BE2C (cell line): ENCODE measurements at regions not wholly inside any gene's neighbourhood (a gene's known extent, or its start where the extent isn't known, plus 50 kb on each side); places are given as distances from the start of the nearest gene placed in this dataset.

Experiments
- DNase-seq: peaks from one replicate; pipeline ENCODE4 v3.0.0-alpha.2; 2020
- H3K27me3 ChIP-seq: fragments of 250-450 bp; sonication (Bioruptor Pico); 2 replicates; pipeline ENCODE4 v1.5.1; 2020; ENCODE audit warnings: mild to moderate bottlenecking
- H3K36me3 ChIP-seq: fragments of 250-450 bp; sonication (Bioruptor Pico); 2 replicates; pipeline ENCODE4 v1.5.1; 2020; ENCODE audit warnings: mild to moderate bottlenecking
- H3K4me1 ChIP-seq: fragments of 250-450 bp; sonication (Bioruptor Pico); 2 replicates; pipeline ENCODE4 v1.5.1; 2020
- H3K4me3 ChIP-seq: 2 replicates; pipeline ENCODE4 v1.5.1; 2011; ENCODE audit warnings: low read depth, low read length
- H3K9me3 ChIP-seq: fragments of 250-450 bp; sonication (Bioruptor Pico); 2 replicates; pipeline ENCODE4 v1.5.1; 2020
- TF ChIP-seq, protein P1 (sequence below): IDR thresholded peaks from 2 replicates; pipeline ENCODE4 v1.5.1; 2012; ENCODE audit warnings: mild to moderate bottlenecking, low read depth, low read length

DNA sequence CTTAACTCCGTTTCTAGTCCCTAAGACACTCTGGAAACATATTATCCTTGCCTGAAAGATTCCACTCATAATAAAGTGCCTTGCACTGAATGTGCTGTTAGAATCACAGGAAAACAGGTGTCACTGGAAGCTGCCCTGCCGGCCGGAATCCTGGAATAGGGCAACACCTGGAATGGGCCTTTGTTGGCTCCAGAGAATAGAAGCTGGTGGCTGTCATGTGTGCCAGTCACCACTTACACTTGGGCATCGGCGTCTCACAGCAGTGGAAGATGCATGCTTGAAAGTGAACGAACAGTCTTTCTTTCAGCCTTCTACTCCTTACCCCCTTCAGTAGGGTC, 90.8 kb upstream of the AFDN start:
- no peak for DNase-seq
- Histone ChIP-seq H3K36me3 (no peaks in the 10 kb centered on the region), H3K9me3 (no peaks in the 10 kb centered on the region), H3K4me1 (no peaks in the 10 kb centered on the region), H3K27me3 (no peaks in the 10 kb centered on the region), H3K4me3 (no peak overlapping the region)
- TF ChIP-seq, protein P1, sequence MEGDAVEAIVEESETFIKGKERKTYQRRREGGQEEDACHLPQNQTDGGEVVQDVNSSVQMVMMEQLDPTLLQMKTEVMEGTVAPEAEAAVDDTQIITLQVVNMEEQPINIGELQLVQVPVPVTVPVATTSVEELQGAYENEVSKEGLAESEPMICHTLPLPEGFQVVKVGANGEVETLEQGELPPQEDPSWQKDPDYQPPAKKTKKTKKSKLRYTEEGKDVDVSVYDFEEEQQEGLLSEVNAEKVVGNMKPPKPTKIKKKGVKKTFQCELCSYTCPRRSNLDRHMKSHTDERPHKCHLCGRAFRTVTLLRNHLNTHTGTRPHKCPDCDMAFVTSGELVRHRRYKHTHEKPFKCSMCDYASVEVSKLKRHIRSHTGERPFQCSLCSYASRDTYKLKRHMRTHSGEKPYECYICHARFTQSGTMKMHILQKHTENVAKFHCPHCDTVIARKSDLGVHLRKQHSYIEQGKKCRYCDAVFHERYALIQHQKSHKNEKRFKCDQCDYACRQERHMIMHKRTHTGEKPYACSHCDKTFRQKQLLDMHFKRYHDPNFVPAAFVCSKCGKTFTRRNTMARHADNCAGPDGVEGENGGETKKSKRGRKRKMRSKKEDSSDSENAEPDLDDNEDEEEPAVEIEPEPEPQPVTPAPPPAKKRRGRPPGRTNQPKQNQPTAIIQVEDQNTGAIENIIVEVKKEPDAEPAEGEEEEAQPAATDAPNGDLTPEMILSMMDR = no peak

DNA sequence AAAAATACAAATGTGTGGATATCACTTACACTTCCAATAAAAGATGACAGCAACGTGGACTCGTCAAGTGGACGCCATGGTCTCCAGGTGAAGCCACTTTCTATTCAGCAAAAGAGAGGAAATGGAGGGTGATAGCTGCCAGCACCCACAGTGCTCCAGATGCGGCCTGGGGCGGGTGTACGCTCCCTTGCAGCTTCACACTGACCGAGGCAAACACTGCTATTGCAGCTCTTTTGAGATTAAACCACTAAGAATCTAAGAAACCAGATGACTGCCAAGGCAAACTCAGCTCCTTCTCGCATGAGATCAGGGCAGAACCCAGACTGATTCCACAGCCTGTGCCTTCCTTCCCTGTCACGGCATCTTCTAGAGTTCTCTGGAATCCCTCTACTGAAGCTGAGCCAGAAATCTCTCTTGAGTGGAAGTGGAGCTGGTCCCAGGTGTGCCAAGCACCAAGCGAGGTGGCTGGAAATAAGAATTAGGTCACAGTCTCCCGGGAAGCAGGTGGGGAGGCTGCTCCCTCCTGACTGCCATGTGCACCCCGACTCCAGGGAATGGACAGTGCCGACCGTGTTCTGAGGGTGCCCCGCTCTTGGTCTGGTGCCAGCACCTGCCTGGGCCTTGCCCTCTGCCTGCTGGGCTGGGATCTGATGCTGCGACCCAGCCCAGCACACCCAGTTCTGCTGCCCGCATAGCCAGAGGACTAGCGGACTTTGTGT, 90.1 kb upstream of the AFDN start:
- H3K9me3 ChIP-seq = no peaks in the 10 kb centered on the region

DNA sequence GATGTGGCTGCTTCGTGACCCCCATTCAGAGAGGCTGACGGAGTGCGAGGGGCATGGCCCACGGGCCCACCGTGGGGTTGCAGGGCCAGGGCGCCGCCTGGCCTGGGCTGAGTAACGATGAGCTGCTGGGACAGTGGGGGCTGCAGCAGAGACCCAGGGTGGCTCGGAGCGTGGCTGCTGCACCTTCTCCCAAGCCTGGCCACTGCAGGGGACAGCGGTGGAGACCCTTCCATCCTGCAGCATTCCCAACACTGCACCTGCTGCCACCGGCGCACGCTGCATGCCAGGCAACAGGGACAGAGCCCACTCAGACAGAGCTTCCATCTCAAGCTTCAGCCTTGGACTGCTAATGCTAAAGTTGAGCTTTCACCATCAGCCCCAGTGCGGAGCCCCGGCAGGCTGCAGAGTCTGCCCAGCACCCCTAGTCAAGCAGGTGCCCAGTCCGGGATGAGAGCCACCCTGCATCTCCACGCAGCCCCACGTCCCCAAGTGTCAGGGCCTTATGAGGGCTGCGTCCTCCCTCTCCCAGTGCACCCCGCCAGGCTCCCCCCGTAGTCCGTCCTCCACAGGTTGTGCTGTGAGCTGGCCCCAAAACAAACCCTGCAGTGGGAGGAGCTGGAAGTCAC, 89.4 kb upstream of the AFDN start:
- H3K9me3 ChIP-seq = no peaks in the 10 kb centered on the region
- TF ChIP-seq, protein P1 = no peak
- H3K27me3 ChIP-seq = no peaks in the 10 kb centered on the region

More for the DNA sequence above, 90.1 kb upstream of the AFDN start:
- Histone ChIP-seq H3K27me3 (no peaks in the 10 kb centered on the region), H3K4me3 (no peak overlapping the region), H3K4me1 (no peaks in the 10 kb centered on the region), H3K36me3 (no peaks in the 10 kb centered on the region)
- no peak for DNase-seq
- TF ChIP-seq, protein P1 = no peak

GRCh38 chr6:167738386-167738785, 88.3 kb upstream of the AFDN start:
- no peaks in the 10 kb centered on the region for H3K9me3 ChIP-seq
- H3K36me3 ChIP-seq = no peaks in the 10 kb centered on the region
- H3K4me3 ChIP-seq = no peak overlapping the region
- no peaks in the 10 kb centered on the region for H3K27me3 ChIP-seq
- no peaks in the 10 kb centered on the region for H3K4me1 ChIP-seq
- TF ChIP-seq, protein P1 = no peak
- no peak for DNase-seq

More for the DNA sequence above, 89.4 kb upstream of the AFDN start:
- Histone ChIP-seq H3K4me3 (no peak overlapping the region), H3K36me3 (no peaks in the 10 kb centered on the region), H3K4me1 (no peaks in the 10 kb centered on the region)
- DNase-seq = no peak

GRCh38 chr6:167739721-167740475, 86.8 kb upstream of the AFDN start:
- no peaks in the 10 kb centered on the region for H3K4me1 ChIP-seq
- TF ChIP-seq, protein P1 = no peak
- no peak for DNase-seq
- H3K27me3 ChIP-seq = no peaks in the 10 kb centered on the region
- no peaks in the 10 kb centered on the region for H3K36me3 ChIP-seq
- no peak overlapping the region for H3K4me3 ChIP-seq
- H3K9me3 ChIP-seq = no peaks in the 10 kb centered on the region
